Ishikawa (cell line): ENCODE measurements at regions not wholly inside any gene's neighbourhood (a gene's known extent, or its start where the extent isn't known, plus 50 kb on each side); places are given as distances from the start of the nearest gene placed in this dataset.

Experiments used
- CEBPB ChIP-seq: IDR thresholded peaks from 2 replicates; pipeline ENCODE4 v1.6.1; 2012
- CREB1 ChIP-seq: IDR thresholded peaks from 2 replicates; pipeline ENCODE4 v1.6.1; 2012; ENCODE audit warnings: low read depth
- EGR1 ChIP-seq: IDR thresholded peaks from 2 replicates; pipeline ENCODE4 v1.6.1; 2012
- EP300 ChIP-seq: IDR thresholded peaks from 2 replicates; pipeline ENCODE4 v1.6.1; 2012; ENCODE audit warnings: borderline replicate concordance
- FOXM1 ChIP-seq: IDR thresholded peaks from 2 replicates; pipeline ENCODE4 v1.6.1; 2012; ENCODE audit warnings: low read depth, borderline replicate concordance
- NFIC ChIP-seq: IDR thresholded peaks from 2 replicates; pipeline ENCODE4 v1.6.1; 2012
- RAD21 ChIP-seq: IDR thresholded peaks from 2 replicates; pipeline ENCODE4 v1.6.1; 2012; ENCODE audit warnings: low read depth
- TAF1 ChIP-seq: IDR thresholded peaks from 2 replicates; pipeline ENCODE4 v1.6.1; 2012; ENCODE audit warnings: low read depth, mild to moderate bottlenecking
- TCF12 ChIP-seq: IDR thresholded peaks from 2 replicates; pipeline ENCODE4 v1.6.1; 2012; ENCODE audit warnings: low read depth
- TEAD4 ChIP-seq: IDR thresholded peaks from 2 replicates; pipeline ENCODE4 v1.6.1; 2012
- YY1 ChIP-seq: IDR thresholded peaks from 2 replicates; pipeline ENCODE4 v1.6.1; 2012; ENCODE audit warnings: low read depth
- ZBTB7A ChIP-seq: IDR thresholded peaks from 2 replicates; pipeline ENCODE4 v1.6.1; 2012; ENCODE audit warnings: low read depth
- TF ChIP-seq, protein P1 (sequence below): IDR thresholded peaks from 2 replicates; pipeline ENCODE4 v1.6.1; 2012
- TF ChIP-seq, protein P2 (sequence below): IDR thresholded peaks from 2 replicates; pipeline ENCODE4 v1.6.1; 2012
- TF ChIP-seq, protein P3 (sequence below): IDR thresholded peaks from 2 replicates; pipeline ENCODE4 v1.6.1; 2012; ENCODE audit warnings: low read depth, mild to moderate bottlenecking

DNA sequence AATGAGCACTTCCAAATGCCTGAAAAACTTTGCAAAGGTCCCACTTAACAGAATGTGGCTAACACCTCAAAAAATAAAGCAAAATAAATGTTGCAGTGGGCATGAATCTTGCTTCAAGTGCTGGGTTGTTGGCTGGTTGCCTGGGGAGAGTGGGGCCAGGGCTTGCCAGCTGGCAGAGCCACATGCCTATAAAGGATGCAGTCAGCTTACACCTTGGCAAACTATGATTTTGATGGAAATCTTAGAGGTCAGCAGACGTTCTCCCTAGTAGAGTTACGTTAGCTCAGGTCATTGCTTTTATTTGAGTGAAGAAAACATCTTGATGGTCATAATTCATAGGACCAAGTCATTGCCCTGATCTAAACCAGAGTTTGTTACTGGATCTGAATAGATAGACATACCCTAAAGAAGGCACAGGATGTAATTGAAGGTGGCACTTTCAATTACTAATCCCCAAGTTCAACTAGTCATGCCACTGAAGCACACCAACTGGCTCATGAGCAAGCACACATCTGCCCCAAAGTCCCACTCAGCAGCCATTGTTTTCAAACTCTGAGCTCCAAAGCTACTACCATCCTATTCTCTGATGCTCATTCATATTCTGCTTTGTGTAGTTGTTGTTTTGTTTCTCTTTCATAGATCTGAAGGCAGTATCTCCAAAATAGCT lies 51.2 kb upstream of the ZSWIM6 start:
- TF ChIP-seq, protein P1, sequence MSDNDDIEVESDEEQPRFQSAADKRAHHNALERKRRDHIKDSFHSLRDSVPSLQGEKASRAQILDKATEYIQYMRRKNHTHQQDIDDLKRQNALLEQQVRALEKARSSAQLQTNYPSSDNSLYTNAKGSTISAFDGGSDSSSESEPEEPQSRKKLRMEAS = peak; percentile 75
- no peak for TF ChIP-seq TEAD4
- peak; percentile 89 for TF ChIP-seq NFIC
- TF ChIP-seq TCF12 = peak; percentile 20; the same call in 1 of the 2 replicates

DNA sequence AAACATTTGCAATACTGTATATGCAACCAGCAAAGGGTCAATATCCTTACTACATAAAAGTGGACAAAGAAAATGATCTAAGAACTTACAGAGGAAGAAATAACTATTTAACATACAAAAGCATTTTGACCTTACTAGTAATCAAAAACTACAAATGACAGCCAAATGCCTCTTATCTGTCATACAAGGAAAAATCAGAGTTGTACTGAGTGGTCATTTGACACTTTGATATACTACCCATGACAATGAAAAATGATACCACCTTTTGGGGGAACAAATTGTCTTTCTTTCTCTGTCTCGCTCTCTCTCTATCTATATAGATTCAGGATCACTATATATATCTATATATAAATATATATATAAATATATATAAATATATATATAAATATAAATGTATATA lies 50.4 kb upstream of the ZSWIM6 start:
- no peak for TF ChIP-seq CEBPB
- TF ChIP-seq YY1 = no peak
- no peak for TF ChIP-seq FOXM1
- TF ChIP-seq, protein P1 = no peak
- no peak for TF ChIP-seq RAD21
- no peak for TF ChIP-seq CREB1
- no peak for TF ChIP-seq ZBTB7A
- TF ChIP-seq TEAD4 = no peak
- no peak for TF ChIP-seq EGR1
- TF ChIP-seq NFIC = no peak
- TF ChIP-seq EP300 = no peak
- TF ChIP-seq, protein P2, sequence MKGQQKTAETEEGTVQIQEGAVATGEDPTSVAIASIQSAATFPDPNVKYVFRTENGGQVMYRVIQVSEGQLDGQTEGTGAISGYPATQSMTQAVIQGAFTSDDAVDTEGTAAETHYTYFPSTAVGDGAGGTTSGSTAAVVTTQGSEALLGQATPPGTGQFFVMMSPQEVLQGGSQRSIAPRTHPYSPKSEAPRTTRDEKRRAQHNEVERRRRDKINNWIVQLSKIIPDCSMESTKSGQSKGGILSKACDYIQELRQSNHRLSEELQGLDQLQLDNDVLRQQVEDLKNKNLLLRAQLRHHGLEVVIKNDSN = no peak
- no peak for TF ChIP-seq TCF12
- TF ChIP-seq, protein P3, sequence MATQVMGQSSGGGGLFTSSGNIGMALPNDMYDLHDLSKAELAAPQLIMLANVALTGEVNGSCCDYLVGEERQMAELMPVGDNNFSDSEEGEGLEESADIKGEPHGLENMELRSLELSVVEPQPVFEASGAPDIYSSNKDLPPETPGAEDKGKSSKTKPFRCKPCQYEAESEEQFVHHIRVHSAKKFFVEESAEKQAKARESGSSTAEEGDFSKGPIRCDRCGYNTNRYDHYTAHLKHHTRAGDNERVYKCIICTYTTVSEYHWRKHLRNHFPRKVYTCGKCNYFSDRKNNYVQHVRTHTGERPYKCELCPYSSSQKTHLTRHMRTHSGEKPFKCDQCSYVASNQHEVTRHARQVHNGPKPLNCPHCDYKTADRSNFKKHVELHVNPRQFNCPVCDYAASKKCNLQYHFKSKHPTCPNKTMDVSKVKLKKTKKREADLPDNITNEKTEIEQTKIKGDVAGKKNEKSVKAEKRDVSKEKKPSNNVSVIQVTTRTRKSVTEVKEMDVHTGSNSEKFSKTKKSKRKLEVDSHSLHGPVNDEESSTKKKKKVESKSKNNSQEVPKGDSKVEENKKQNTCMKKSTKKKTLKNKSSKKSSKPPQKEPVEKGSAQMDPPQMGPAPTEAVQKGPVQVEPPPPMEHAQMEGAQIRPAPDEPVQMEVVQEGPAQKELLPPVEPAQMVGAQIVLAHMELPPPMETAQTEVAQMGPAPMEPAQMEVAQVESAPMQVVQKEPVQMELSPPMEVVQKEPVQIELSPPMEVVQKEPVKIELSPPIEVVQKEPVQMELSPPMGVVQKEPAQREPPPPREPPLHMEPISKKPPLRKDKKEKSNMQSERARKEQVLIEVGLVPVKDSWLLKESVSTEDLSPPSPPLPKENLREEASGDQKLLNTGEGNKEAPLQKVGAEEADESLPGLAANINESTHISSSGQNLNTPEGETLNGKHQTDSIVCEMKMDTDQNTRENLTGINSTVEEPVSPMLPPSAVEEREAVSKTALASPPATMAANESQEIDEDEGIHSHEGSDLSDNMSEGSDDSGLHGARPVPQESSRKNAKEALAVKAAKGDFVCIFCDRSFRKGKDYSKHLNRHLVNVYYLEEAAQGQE = no peak
- TF ChIP-seq TAF1 = no peak
